K562 (cell line): ENCODE measurements at regions not wholly inside any gene's neighbourhood (a gene's known extent, or its start where the extent isn't known, plus 50 kb on each side); places are given as distances from the start of the nearest gene placed in this dataset.

ENCODE experiments used
- ERF ChIP-seq: fragments of 450-650 bp; formaldehyde crosslinking; IDR thresholded peaks from 2 replicates; pipeline ENCODE4 v1.4.0; 2020; ENCODE audit warnings: mild to moderate bottlenecking, mixed read lengths
- GTF2E2 ChIP-seq: fragments of 200-800 bp; sonication (Bioruptor generic); IDR thresholded peaks from 2 replicates; pipeline ENCODE4 v1.6.1; 2016; ENCODE audit warnings: missing genetic modification characterization, missing compliant biosample characterization
- POU5F1 ChIP-seq: fragments of 150-350 bp; IDR thresholded peaks from 2 replicates; pipeline ENCODE4 v1.6.1; 2014; ENCODE audit warnings: borderline replicate concordance, low read length, low read depth, mild to moderate bottlenecking; ENCODE audit not compliant: partially characterized antibody
- PRDM10 ChIP-seq: fragments of 450-650 bp; IDR thresholded peaks from 2 replicates; pipeline ENCODE4 v1.6.1; 2018; ENCODE audit not compliant: partially characterized antibody
- ZNF431 ChIP-seq: sonication (generic); formaldehyde crosslinking; IDR thresholded peaks from 2 replicates; pipeline ENCODE4 v1.8.0; 2022; ENCODE audit warnings: mild to moderate bottlenecking, missing genetic modification reagents
- TF ChIP-seq, protein P1 (sequence below): fragments of 250-450 bp; sonication (Bioruptor Pico); IDR thresholded peaks from 2 replicates; pipeline ENCODE4 v1.4.0; 2020; ENCODE audit warnings: mild to moderate bottlenecking, moderate library complexity
- TF ChIP-seq, protein P2 (sequence below): IDR thresholded peaks from 3 replicates; pipeline ENCODE4 v1.6.1; 2011; ENCODE audit warnings: borderline replicate concordance, mild to moderate bottlenecking; ENCODE audit not compliant: insufficient read length, insufficient read depth

DNA sequence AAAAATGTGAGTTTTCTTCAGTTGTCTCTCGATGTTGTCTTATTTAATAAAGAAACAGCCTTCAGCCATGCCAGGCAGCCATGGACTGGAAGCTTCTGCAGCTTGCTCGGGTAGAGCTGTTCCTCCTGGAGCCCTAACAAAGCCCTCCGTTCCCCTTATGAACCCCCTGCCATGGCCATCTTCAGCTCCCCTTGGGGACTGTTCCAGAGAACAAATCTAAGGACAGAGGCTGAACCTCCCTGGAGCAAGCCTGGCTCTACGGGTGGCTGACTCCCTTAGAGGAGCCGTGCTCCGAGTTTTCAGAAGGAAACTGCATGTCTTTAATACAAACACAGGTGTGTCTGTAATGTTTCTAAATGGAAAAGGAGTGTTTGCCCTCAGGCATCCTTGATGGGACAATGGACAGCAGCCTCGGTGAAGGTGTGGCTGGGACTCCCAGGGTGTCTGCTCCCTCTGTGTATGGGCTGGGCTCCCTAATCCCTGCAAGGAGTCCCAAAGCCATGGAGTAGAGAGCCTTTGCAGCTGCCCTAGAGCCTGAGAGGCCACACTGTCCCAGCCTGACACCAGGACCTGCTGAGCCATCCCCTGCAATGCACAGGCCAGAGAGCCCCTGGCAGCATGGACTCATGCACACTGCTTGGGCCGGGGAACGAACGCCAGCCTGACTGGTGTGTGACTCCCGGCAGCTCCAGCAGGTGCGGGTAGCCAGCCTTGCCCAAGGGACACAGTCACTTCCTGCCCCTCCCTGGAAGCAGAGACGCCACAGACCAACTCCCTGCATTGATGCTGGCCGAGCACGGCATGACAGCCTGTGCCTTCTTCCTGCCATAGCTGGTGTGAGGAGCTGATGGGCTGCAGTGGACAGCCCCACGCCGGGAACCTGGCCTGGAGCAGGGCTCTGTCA is 381.8 kb downstream of the TCERG1L start (continued):
- TF ChIP-seq PRDM10 = no peak
- TF ChIP-seq, protein P1, sequence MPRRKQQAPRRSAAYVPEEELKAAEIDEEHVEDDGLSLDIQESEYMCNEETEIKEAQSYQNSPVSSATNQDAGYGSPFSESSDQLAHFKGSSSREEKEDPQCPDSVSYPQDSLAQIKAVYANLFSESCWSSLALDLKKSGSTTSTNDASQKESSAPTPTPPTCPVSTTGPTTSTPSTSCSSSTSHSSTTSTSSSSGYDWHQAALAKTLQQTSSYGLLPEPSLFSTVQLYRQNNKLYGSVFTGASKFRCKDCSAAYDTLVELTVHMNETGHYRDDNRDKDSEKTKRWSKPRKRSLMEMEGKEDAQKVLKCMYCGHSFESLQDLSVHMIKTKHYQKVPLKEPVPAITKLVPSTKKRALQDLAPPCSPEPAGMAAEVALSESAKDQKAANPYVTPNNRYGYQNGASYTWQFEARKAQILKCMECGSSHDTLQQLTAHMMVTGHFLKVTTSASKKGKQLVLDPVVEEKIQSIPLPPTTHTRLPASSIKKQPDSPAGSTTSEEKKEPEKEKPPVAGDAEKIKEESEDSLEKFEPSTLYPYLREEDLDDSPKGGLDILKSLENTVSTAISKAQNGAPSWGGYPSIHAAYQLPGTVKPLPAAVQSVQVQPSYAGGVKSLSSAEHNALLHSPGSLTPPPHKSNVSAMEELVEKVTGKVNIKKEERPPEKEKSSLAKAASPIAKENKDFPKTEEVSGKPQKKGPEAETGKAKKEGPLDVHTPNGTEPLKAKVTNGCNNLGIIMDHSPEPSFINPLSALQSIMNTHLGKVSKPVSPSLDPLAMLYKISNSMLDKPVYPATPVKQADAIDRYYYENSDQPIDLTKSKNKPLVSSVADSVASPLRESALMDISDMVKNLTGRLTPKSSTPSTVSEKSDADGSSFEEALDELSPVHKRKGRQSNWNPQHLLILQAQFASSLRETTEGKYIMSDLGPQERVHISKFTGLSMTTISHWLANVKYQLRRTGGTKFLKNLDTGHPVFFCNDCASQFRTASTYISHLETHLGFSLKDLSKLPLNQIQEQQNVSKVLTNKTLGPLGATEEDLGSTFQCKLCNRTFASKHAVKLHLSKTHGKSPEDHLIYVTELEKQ = no peak
- no peak for TF ChIP-seq ERF (CRISPR knock-in tag)
- no peak for TF ChIP-seq GTF2E2
- no peak for TF ChIP-seq ZNF431
- TF ChIP-seq, protein P2, sequence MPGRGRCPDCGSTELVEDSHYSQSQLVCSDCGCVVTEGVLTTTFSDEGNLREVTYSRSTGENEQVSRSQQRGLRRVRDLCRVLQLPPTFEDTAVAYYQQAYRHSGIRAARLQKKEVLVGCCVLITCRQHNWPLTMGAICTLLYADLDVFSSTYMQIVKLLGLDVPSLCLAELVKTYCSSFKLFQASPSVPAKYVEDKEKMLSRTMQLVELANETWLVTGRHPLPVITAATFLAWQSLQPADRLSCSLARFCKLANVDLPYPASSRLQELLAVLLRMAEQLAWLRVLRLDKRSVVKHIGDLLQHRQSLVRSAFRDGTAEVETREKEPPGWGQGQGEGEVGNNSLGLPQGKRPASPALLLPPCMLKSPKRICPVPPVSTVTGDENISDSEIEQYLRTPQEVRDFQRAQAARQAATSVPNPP = no peak
- TF ChIP-seq POU5F1 = no peak
